CD14-positive monocyte (primary cell): ENCODE measurements at regions not wholly inside any gene's neighbourhood (a gene's known extent, or its start where the extent isn't known, plus 50 kb on each side); places are given as distances from the start of the nearest gene placed in this dataset.

Experiments
- DNase-seq, 3 donors: peaks; one replicate each; pipeline ENCODE4 v3.0.0-alpha.2; 2011 to 2022
- H2AFZ ChIP-seq: 2 replicates; pipeline ENCODE4 v1.6.0; 2012; ENCODE audit warnings: mild to moderate bottlenecking, low read depth, low read length, inconsistent platforms; ENCODE audit not compliant: insufficient read depth, poor library complexity, severe bottlenecking
- H3K27ac ChIP-seq, 2 donors: 1 replicate in 1 of 2; 2 replicates in 1 of 2; pipeline ENCODE4 v1.5.1; 2012 to 2013; ENCODE audit warnings: low read length in 2 of 2, control low read depth in 1 of 2, inconsistent platforms in 1 of 2, low read depth in 1 of 2, mild to moderate bottlenecking in 1 of 2
- H3K27me3 ChIP-seq, 2 donors: one replicate each; pipeline versions ENCODE4 v1.6.0 to v1.6.1; 2011 to 2013; ENCODE audit warnings: low read length in 2 of 2; ENCODE audit not compliant: control insufficient read depth in 2 of 2, insufficient read depth in 2 of 2
- H3K36me3 ChIP-seq, 2 donors: replicated peaks in 1 of 2; 1 replicate in 1 of 2; 2 replicates in 1 of 2; pipeline versions ENCODE4 v1.5.1 to v1.6.1; 2012 to 2013; ENCODE audit warnings: low read length in 2 of 2, control low read depth in 1 of 2, inconsistent platforms in 1 of 2, mild to moderate bottlenecking in 1 of 2; ENCODE audit not compliant: insufficient read depth in 2 of 2, control insufficient read depth in 1 of 2
- H3K4me1 ChIP-seq, 2 donors: 1 replicate in 1 of 2; 2 replicates in 1 of 2; pipeline versions ENCODE4 v1.5.1 to v1.6.1; 2012 to 2013; ENCODE audit warnings: low read length in 2 of 2, control low read depth in 1 of 2, inconsistent platforms in 1 of 2, mild to moderate bottlenecking in 1 of 2, moderate library complexity in 1 of 2; ENCODE audit not compliant: insufficient read depth in 2 of 2, control insufficient read depth in 1 of 2
- H3K4me2 ChIP-seq: replicated peaks from 2 replicates; pipeline ENCODE3; 2012; ENCODE audit warnings: low read length, moderate library complexity, mild to moderate bottlenecking; ENCODE audit not compliant: poor library complexity, severe bottlenecking; ENCODE audit errors: extremely low read depth
- H3K4me3 ChIP-seq, 3 experiments: fragments of 200-600 bp in 1 of 3; sonication (generic) in 1 of 3; replicated peaks in 1 of 3; 1 replicate in 2 of 3; 2 replicates in 1 of 3; pipeline ENCODE4 v1.5.1; 2011 to 2013; ENCODE audit warnings: low read length in 3 of 3, mild to moderate bottlenecking in 3 of 3, control low read depth in 2 of 3, low read depth in 2 of 3, inconsistent platforms in 1 of 3, moderate library complexity in 1 of 3
- H3K79me2 ChIP-seq: 2 replicates; pipeline ENCODE4 v1.6.0; 2012; ENCODE audit warnings: mild to moderate bottlenecking, control low read depth, inconsistent platforms, low read length, moderate library complexity; ENCODE audit not compliant: insufficient read depth
- H3K9ac ChIP-seq: 2 replicates; pipeline ENCODE4 v1.6.0; 2017; ENCODE audit warnings: low read length, mild to moderate bottlenecking; ENCODE audit not compliant: insufficient read depth, poor library complexity, severe bottlenecking
- H3K9me3 ChIP-seq, 2 donors: replicated peaks in 1 of 2; 1 replicate in 1 of 2; 2 replicates in 1 of 2; pipeline versions ENCODE4 v1.5.1 to v1.6.1; 2012 to 2013; ENCODE audit warnings: low read length in 2 of 2, control low read depth in 1 of 2; ENCODE audit not compliant: control insufficient read depth in 1 of 2, insufficient read depth in 1 of 2
- H4K20me1 ChIP-seq: 2 replicates; pipeline ENCODE4 v1.6.0; 2012; ENCODE audit warnings: mild to moderate bottlenecking, low read length, control low read depth, moderate library complexity; ENCODE audit not compliant: insufficient read depth
- H3K27ac Mint-ChIP-seq, 7 donors: one replicate each; pipeline ENCODE4 v1.8.0; 2020; ENCODE audit warnings: mild to moderate bottlenecking in 7 of 7, mixed read lengths in 7 of 7, moderate library complexity in 6 of 7, inconsistent platforms in 2 of 7
- H3K27me3 Mint-ChIP-seq, 3 donors: one replicate each; pipeline ENCODE4 v1.8.0; 2021 to 2022; ENCODE audit warnings: low read depth in 3 of 3, mild to moderate bottlenecking in 3 of 3, mixed read lengths in 3 of 3, moderate library complexity in 3 of 3, inconsistent platforms in 1 of 3
- H3K36me3 Mint-ChIP-seq, 2 donors: one replicate each; pipeline ENCODE4 v1.8.0; 2020; ENCODE audit warnings: mixed read lengths in 2 of 2, inconsistent platforms in 1 of 2, mild to moderate bottlenecking in 1 of 2
- H3K4me1 Mint-ChIP-seq: one replicate; pipeline ENCODE4 v1.8.0; 2020; ENCODE audit warnings: mild to moderate bottlenecking, mixed read lengths
- H3K4me3 Mint-ChIP-seq, 2 donors: one replicate each; pipeline ENCODE4 v1.8.0; 2020; ENCODE audit warnings: mild to moderate bottlenecking in 2 of 2, mixed read lengths in 2 of 2, moderate library complexity in 1 of 2
- H3K9me3 Mint-ChIP-seq, 7 donors: one replicate each; pipeline ENCODE4 v1.8.0; 2020 to 2022; ENCODE audit warnings: mixed read lengths in 7 of 7, mild to moderate bottlenecking in 6 of 7, moderate library complexity in 6 of 7, inconsistent platforms in 2 of 7
- WGBS: methylation state at CpG from one replicate; pipeline ENCODE4 v1.1.5; 2013; ENCODE audit warnings: missing lambda C conversion rate; ENCODE audit not compliant: insufficient coverage; 5-methylcytosine and 5-hydroxymethylcytosine counted together
- intact Hi-C, 2 donors: fragments of 100-400 bp; cut with micrococcal nuclease; formaldehyde crosslinking; loops; one replicate each; pipeline versions ENCODE4 v1.15.0 to v1.15.1; 2023
- TF ChIP-seq, protein P1 (sequence below): fragments of 200-600 bp; IDR thresholded peaks from one replicate; pipeline ENCODE4 v1.8.0; 2022; ENCODE audit warnings: antibody characterized with exemption, mild to moderate bottlenecking

DNA sequence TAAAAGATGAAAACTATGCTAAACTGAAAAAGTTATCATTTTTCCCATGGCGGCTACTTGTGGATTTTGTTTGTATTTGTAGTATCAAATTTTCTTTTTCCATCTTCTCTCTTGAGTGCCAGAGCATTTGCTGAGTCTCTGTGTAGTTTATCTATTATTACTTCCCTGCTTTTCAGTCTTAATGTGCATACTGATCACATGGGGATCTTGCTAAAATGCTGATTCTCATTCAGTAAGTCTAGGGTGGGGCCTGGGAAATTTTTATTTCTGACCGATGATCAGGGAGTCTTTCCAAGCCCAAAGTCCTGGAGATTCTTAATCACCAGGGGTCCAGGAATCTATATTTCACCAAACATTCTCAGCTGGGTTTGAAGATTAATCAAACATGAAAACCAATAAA is 189.0 kb upstream of the GOT2 start:
- peaks cover 14 to 22% (median 17%) of the 10 kb centered on the region in 7 donors for H3K9me3 Mint-ChIP-seq

GRCh38 chr16:58913456-58913855 is 179.3 kb upstream of the GOT2 start:
- Histone ChIP-seq H2AFZ (no peak overlapping the region), H3K36me3 (no peaks in the 10 kb centered on the region), H3K9ac (no peak overlapping the region), H4K20me1 (no peaks in the 10 kb centered on the region), H3K4me1 (no peaks in the 10 kb centered on the region), H3K79me2 (no peaks in the 10 kb centered on the region), H3K4me3 (no peak overlapping the region), H3K27ac (no peak overlapping the region), H3K4me2 (no peak overlapping the region), H3K27me3 (no peaks in the 10 kb centered on the region), H3K9me3 (no peaks in the 10 kb centered on the region)
- no peak for DNase-seq
- H3K4me1 Mint-ChIP-seq = no peaks in the 10 kb centered on the region
- TF ChIP-seq, protein P1, sequence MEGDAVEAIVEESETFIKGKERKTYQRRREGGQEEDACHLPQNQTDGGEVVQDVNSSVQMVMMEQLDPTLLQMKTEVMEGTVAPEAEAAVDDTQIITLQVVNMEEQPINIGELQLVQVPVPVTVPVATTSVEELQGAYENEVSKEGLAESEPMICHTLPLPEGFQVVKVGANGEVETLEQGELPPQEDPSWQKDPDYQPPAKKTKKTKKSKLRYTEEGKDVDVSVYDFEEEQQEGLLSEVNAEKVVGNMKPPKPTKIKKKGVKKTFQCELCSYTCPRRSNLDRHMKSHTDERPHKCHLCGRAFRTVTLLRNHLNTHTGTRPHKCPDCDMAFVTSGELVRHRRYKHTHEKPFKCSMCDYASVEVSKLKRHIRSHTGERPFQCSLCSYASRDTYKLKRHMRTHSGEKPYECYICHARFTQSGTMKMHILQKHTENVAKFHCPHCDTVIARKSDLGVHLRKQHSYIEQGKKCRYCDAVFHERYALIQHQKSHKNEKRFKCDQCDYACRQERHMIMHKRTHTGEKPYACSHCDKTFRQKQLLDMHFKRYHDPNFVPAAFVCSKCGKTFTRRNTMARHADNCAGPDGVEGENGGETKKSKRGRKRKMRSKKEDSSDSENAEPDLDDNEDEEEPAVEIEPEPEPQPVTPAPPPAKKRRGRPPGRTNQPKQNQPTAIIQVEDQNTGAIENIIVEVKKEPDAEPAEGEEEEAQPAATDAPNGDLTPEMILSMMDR = no peak
- H3K27ac Mint-ChIP-seq = no peak overlapping the region
- peaks cover 0 to 4% (median 3%) of the 10 kb centered on the region in 3 donors for H3K27me3 Mint-ChIP-seq
- no peak overlapping the region for H3K4me3 Mint-ChIP-seq
- intact Hi-C loops = no loop called here
- H3K36me3 Mint-ChIP-seq = no peaks in the 10 kb centered on the region
- WGBS = 100% methylated on average over 2 of the region's 4 CpGs
- H3K9me3 Mint-ChIP-seq = peaks cover 17 to 26% (median 20%) of the 10 kb centered on the region in 7 donors

More for the DNA sequence above, 189.0 kb upstream of the GOT2 start:
- DNase-seq = no peak
- Histone ChIP-seq H3K4me2 (no peak overlapping the region), H3K27me3 (no peaks in the 10 kb centered on the region), H3K27ac (no peak overlapping the region), H3K4me1 (no peaks in the 10 kb centered on the region), H3K9me3 (peaks cover 0 to 16% of the 10 kb centered on the region in 2 donors), H3K9ac (no peak overlapping the region), H3K79me2 (no peaks in the 10 kb centered on the region), H3K36me3 (no peaks in the 10 kb centered on the region), H3K4me3 (no peak overlapping the region), H4K20me1 (no peaks in the 10 kb centered on the region), H2AFZ (no peak overlapping the region)
- peaks cover 0 to 1% (median 0%) of the 10 kb centered on the region in 3 donors for H3K27me3 Mint-ChIP-seq
- no peak overlapping the region for H3K4me3 Mint-ChIP-seq
- H3K27ac Mint-ChIP-seq = no peak overlapping the region
- no CpG with 5 or more reads among the region's 2 CpGs for WGBS
- no peaks in the 10 kb centered on the region for H3K36me3 Mint-ChIP-seq
- TF ChIP-seq, protein P1 = no peak
- no peaks in the 10 kb centered on the region for H3K4me1 Mint-ChIP-seq
- intact Hi-C loops = no loop called here
